ENCODE measurements at regions not wholly inside any gene's neighbourhood (a gene's known extent, or its start where the extent isn't known, plus 50 kb on each side); places are given as distances from the start of the nearest gene placed in this dataset.
A peak's percentile ranks its signal among the peaks of the same experiment; 100 is the strongest.

DNA sequence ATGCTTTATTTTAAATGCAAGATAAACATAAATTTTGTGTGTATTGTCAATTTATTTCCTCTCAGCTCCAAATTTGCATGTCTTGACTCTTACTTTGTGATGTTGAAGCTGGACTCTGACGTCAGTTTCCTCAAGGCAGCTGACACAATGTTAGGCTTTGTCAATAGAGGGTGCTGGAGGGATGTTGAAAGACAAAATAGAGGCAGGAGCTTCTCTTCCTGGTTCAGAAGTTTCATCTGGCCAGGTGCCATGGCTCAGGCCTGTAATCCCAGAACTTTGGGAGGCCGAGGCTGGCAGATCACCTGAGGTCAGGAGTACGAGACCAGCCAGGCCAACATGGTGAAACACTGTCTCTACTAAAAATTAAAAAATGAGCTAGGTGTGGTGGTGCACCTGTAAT is 408.6 kb downstream of the GBE1 start:
- no peaks in the 10 kb centered on the region for H3K36me3 ChIP-seq (ENCODE audit: control insufficient read depth in 4 of 4, insufficient read depth in 3 of 4, low read depth in 1 of 4, low read length in 3 of 4)
- no peak overlapping the region for H3K4me3 ChIP-seq (ENCODE audit: low read depth in 1 of 3, low read length in 3 of 3)
- DNase-seq (ENCODE audit: low spot score) = no peak
- H3K27ac ChIP-seq (ENCODE audit: low read depth in 1 of 2, low read length in 2 of 2) = no peak overlapping the region
- H3K4me1 ChIP-seq (ENCODE audit: control insufficient read depth in 4 of 4, insufficient read depth in 4 of 4, low read length in 3 of 4) = no peaks in the 10 kb centered on the region
- WGBS = 21% methylated on average over 3 of the region's 3 CpGs
- TF ChIP-seq RXRA (IDR thresholded peaks at IDR 0.05) = peak in 1 of 2 donors; percentile 67
- TF ChIP-seq JUND (IDR thresholded peaks at IDR 0.05) = peak in 1 of 2 donors; percentile 33
- TF ChIP-seq MAX (IDR thresholded peaks at IDR 0.05) = no peak
- TF ChIP-seq FOXA2 (IDR thresholded peaks at IDR 0.05) = peak; percentile 50
- no peak for TF ChIP-seq HNF4G (IDR thresholded peaks at IDR 0.05)
- TF ChIP-seq TAF1 (conservative IDR thresholded peaks at IDR 0.05) = no peak
- no peak for TF ChIP-seq YY1 (IDR thresholded peaks at IDR 0.05)
- TF ChIP-seq ZBTB33 (IDR thresholded peaks at IDR 0.05) = no peak
- TF ChIP-seq REST (IDR thresholded peaks at IDR 0.05) = no peak
- no peak for TF ChIP-seq EGR1 (IDR thresholded peaks at IDR 0.05; ENCODE audit: low read depth in 2 of 2)
- TF ChIP-seq RAD21 (IDR thresholded peaks at IDR 0.05) = peak; percentile 61 to 67
- TF ChIP-seq, protein P1, sequence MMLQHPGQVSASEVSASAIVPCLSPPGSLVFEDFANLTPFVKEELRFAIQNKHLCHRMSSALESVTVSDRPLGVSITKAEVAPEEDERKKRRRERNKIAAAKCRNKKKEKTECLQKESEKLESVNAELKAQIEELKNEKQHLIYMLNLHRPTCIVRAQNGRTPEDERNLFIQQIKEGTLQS (IDR thresholded peaks at IDR 0.05) = no peak
- peak; percentile 13 for TF ChIP-seq CTCF (IDR thresholded peaks at IDR 0.05; ENCODE audit: low read depth, low read length, missing input control)
- TF ChIP-seq SP1 (IDR thresholded peaks at IDR 0.05) = no peak
- no peak for TF ChIP-seq NR2F2 (IDR thresholded peaks at IDR 0.05)
- peak in 1 of 2 donors; percentile 51 for TF ChIP-seq HNF4A (conservative IDR thresholded peaks at IDR 0.05)
- TF ChIP-seq FOXA1 (IDR thresholded peaks at IDR 0.05) = peak; percentile 36
- no peak for TF ChIP-seq GABPA (IDR thresholded peaks at IDR 0.05 in 1 of 2, conservative IDR thresholded peaks at IDR 0.05 in 1 of 2)
- H3K9ac ChIP-seq (ENCODE audit: low read depth in 1 of 2, low read length in 2 of 2) = no peak overlapping the region
- H3K9me3 ChIP-seq (ENCODE audit: control insufficient read depth in 4 of 4, low read length in 3 of 4) = no peaks in the 10 kb centered on the region
- H3K27me3 ChIP-seq (ENCODE audit: control insufficient read depth in 4 of 4, insufficient read depth in 4 of 4, low read length in 3 of 4) = no peaks in the 10 kb centered on the region
